Duodenal mucosa (tissue), 2 donors: ENCODE measurements at regions not wholly inside any gene's neighbourhood (a gene's known extent, or its start where the extent isn't known, plus 50 kb on each side); places are given as distances from the start of the nearest gene placed in this dataset.

Source experiments
- H3K27ac ChIP-seq: one replicate; pipeline ENCODE4 v1.7.0; 2013; ENCODE audit warnings: low read depth, low read length
- H3K27me3 ChIP-seq, 2 donors: one replicate each; pipeline ENCODE4 v1.7.0; 2013; ENCODE audit warnings: low read length in 2 of 2, control low read depth in 1 of 2; ENCODE audit not compliant: insufficient read depth in 2 of 2, control insufficient read depth in 1 of 2
- H3K36me3 ChIP-seq, 2 donors: one replicate each; pipeline ENCODE4 v1.7.0; 2013; ENCODE audit warnings: low read length in 2 of 2, control low read depth in 1 of 2; ENCODE audit not compliant: insufficient read depth in 2 of 2, control insufficient read depth in 1 of 2
- H3K4me1 ChIP-seq, 2 donors: one replicate each; pipeline ENCODE4 v1.7.0; 2013; ENCODE audit warnings: low read length in 2 of 2, control low read depth in 1 of 2; ENCODE audit not compliant: insufficient read depth in 2 of 2, control insufficient read depth in 1 of 2
- H3K4me3 ChIP-seq, 2 donors: one replicate each; pipeline ENCODE4 v1.7.0; 2013; ENCODE audit warnings: low read length in 2 of 2, low read depth in 1 of 2
- H3K9ac ChIP-seq, 2 donors: one replicate each; pipeline ENCODE4 v1.7.0; 2013; ENCODE audit warnings: low read length in 2 of 2, low read depth in 1 of 2
- H3K9me3 ChIP-seq, 2 donors: one replicate each; pipeline ENCODE4 v1.7.0; 2013; ENCODE audit warnings: low read length in 2 of 2, control low read depth in 1 of 2; ENCODE audit not compliant: control insufficient read depth in 1 of 2

DNA sequence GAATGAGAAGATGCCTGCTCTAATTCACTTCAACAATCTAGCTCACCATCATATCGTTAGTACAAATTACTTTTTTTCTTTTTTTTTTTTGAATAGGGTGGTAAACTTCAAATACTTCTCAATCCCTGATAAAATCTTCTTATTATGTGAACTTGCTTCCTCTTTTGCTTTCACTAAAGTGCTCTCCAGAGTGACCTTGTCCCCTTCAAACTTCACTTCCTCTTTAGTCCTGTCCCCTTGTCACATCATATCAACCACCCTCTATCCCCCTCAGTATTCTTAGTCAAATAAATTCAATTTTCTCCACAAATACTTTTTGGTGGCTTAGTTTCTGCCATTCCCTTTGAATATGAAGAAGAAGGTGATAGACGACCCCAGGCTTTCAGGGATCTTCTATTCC lies 124.9 kb upstream of the PLXNA2 start:
- Histone ChIP-seq H3K36me3 (no peaks in the 10 kb centered on the region), H3K4me3 (no peak overlapping the region), H3K9me3 (no peaks in the 10 kb centered on the region), H3K9ac (no peak overlapping the region), H3K27ac (no peak overlapping the region), H3K4me1 (peaks cover 0 to 5% of the 10 kb centered on the region in 2 donors), H3K27me3 (no peaks in the 10 kb centered on the region)

DNA sequence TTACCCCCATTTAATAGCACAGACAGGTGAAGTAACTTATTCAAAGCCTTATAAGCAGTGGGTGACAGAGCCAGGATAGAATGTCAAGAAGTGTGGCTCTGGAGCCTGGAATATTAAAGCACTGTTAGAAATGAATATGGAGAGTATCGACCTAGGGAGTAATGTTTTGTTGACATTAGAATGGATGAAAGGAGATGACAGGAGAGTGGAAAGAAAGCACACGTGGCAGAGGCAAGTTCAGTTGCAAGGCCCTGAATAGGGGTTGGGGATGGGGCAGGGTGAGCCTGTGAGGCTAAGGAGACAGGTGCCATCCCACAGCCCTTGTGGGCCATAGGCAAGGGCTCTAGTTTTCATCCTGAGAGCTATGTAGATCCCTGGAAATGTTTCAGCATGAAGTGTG lies 125.5 kb upstream of the PLXNA2 start:
- Histone ChIP-seq H3K9me3 (no peaks in the 10 kb centered on the region), H3K36me3 (no peaks in the 10 kb centered on the region), H3K27ac (no peak overlapping the region), H3K4me3 (no peak overlapping the region), H3K9ac (no peak overlapping the region), H3K4me1 (peaks cover 0 to 5% of the 10 kb centered on the region in 2 donors), H3K27me3 (no peaks in the 10 kb centered on the region)

GRCh38 chr1:208374391-208374941 lies 130.3 kb upstream of the PLXNA2 start:
- Histone ChIP-seq H3K4me1 (no peaks in the 10 kb centered on the region), H3K9ac (no peak overlapping the region), H3K36me3 (no peaks in the 10 kb centered on the region), H3K4me3 (no peak overlapping the region), H3K27ac (no peak overlapping the region), H3K9me3 (no peaks in the 10 kb centered on the region), H3K27me3 (no peaks in the 10 kb centered on the region)

DNA sequence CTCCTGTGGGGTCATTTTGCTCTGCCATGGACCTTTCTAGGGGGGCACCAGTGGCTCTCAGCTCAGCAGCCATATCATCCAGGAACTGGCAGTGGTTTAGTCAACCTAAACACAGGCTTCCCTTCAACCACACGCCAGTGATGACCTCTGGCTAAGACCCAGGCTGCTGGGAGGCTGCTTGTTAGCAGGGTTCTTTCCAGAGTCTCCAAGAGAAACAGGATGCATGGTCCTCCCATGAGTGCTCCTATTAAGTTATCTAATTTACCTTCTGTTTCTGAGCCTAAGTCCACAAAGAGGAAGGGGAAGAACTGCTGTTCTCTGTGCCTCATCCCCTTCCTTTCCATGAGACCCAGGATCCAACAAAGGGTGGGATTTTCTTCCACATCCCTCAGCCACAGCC lies 137.3 kb upstream of the PLXNA2 start:
- no peaks in the 10 kb centered on the region for H3K27me3 ChIP-seq
- H3K4me1 ChIP-seq, result no peaks in the 10 kb centered on the region
- no peaks in the 10 kb centered on the region for H3K36me3 ChIP-seq
- H3K4me3 ChIP-seq, result no peak overlapping the region
- H3K27ac ChIP-seq, result no peak overlapping the region
- H3K9ac ChIP-seq, result no peak overlapping the region
- no peaks in the 10 kb centered on the region for H3K9me3 ChIP-seq

DNA sequence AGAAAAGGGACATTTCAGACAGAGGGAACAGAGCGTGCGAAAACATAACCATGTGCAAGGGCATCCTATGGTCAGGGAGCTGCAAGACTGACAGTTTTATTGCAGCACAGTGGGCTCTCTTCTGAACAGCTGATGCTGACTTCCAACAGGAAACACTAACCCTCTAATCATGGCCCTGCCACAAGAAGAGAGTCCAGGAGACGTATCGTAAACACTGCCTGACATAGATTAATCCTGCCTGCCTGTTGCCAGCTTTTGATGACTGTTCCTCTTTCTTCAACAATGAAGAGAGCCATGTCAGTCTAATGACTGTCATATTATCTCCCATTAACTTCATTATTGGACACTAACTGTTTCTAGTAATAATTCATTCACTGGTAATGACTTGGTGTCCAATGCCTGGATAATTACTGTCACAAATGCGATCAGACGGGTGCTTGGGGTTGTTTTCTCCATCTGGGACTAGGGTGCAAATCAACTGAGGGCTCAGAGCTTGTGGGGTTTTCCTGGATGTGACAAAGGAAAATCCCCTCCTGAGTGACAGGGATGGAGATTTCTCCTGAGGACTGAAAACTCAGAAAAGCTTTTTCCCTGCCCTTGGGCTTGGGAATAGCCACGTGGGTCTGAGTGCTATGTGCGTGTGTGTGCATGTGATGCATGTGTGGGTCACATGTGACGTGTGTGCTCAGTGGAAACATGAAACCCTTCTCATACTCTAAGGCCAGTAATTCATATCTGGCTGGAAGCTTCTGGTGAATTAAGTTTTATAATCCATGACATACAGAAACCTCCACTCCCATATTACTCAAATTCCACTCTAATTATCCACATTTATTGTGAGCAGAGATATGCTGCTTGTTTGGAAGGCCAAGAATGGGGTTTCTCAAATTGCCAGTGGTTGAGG lies 144.0 kb upstream of the PLXNA2 start:
- H3K27ac ChIP-seq, result no peak overlapping the region
- no peak overlapping the region for H3K4me3 ChIP-seq
- H3K9ac ChIP-seq, result no peak overlapping the region
- no peaks in the 10 kb centered on the region for H3K9me3 ChIP-seq
- H3K4me1 ChIP-seq, result no peaks in the 10 kb centered on the region
- H3K36me3 ChIP-seq, result no peaks in the 10 kb centered on the region
- H3K27me3 ChIP-seq, result no peaks in the 10 kb centered on the region

DNA sequence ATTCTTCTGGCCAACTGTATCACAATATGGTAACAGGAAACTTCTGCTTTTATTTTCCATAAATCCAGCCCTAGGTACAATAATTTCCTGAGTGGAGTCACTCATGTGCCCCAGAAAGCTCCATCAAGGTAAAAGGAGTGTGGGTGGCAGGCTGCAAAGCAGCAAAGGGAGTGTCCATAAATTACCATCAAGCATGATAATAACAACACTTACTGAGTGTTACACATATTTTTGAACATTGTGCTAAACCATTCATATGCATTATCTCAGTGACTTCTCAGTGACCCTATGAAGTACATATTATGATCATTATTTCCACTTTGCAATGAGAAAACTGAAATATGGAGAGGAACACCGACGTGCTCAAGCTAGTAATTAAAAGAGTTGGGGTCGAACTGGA lies 149.2 kb upstream of the PLXNA2 start:
- H3K27ac ChIP-seq, result no peak overlapping the region
- no peaks in the 10 kb centered on the region for H3K9me3 ChIP-seq
- H3K4me1 ChIP-seq, result no peaks in the 10 kb centered on the region
- H3K9ac ChIP-seq, result no peak overlapping the region
- H3K36me3 ChIP-seq, result no peaks in the 10 kb centered on the region
- no peaks in the 10 kb centered on the region for H3K27me3 ChIP-seq
- H3K4me3 ChIP-seq, result no peak overlapping the region

- no peak overlapping the region for H3K4me3 ChIP-seq
Observed at GRCh38 chr1:208393826-208394225, 149.6 kb upstream of the PLXNA2 start.

DNA sequence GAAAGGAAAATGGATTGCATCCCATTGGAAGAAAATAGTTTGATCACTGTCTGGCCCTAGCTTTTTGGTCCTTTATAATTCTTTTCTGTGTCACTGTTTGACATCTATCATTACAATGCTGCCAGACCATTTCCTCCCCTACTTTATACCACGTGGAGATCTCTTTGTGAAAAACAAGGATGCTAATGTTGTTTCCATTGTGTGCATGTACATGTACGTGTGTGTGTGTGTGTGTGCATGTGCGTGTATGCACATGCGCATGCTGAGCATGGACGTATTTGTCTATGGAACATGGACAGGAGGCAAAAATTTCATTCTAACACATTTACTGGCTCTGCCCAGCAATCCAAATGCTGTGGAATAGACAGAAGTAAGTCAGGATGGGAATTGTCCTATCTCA lies 153.1 kb upstream of the PLXNA2 start:
- Histone ChIP-seq H3K4me1 (no peaks in the 10 kb centered on the region), H3K36me3 (no peaks in the 10 kb centered on the region), H3K27me3 (no peaks in the 10 kb centered on the region), H3K27ac (no peak overlapping the region), H3K4me3 (no peak overlapping the region), H3K9ac (no peak overlapping the region), H3K9me3 (no peaks in the 10 kb centered on the region)

More at GRCh38 chr1:208393826-208394225, 149.6 kb upstream of the PLXNA2 start:
- Histone ChIP-seq H3K27ac (no peak overlapping the region), H3K9ac (no peak overlapping the region), H3K27me3 (no peaks in the 10 kb centered on the region), H3K36me3 (no peaks in the 10 kb centered on the region), H3K4me1 (no peaks in the 10 kb centered on the region), H3K9me3 (no peaks in the 10 kb centered on the region)

DNA sequence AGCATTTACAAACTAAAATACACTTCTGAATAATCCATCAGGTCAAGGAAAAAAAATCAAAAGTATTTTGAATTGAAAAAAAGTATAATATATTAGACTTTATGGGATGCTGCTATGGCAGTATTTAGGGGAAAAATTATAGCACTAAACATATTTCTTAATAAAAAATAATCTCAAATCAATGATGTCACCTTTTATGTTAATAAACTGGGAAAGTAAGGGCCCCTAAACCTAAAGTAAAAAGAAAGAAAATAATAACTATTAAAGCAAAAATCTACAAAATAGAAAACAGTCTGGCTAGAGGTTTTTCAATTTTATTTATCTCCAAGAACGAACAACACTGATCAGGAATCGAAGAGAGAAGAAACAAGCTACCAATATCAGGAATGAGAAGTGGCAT lies 160.8 kb upstream of the PLXNA2 start:
- no peak overlapping the region for H3K9ac ChIP-seq
- no peaks in the 10 kb centered on the region for H3K9me3 ChIP-seq
- peaks cover 6 to 10% of the 10 kb centered on the region in 2 donors for H3K4me1 ChIP-seq
- no peak overlapping the region for H3K27ac ChIP-seq
- no peaks in the 10 kb centered on the region for H3K36me3 ChIP-seq
- no peaks in the 10 kb centered on the region for H3K27me3 ChIP-seq
- no peak overlapping the region for H3K4me3 ChIP-seq

- Histone ChIP-seq H3K9me3 (no peaks in the 10 kb centered on the region), H3K27me3 (no peaks in the 10 kb centered on the region), H3K27ac (no peak overlapping the region), H3K4me3 (no peak overlapping the region), H3K36me3 (no peaks in the 10 kb centered on the region), H3K9ac (no peak overlapping the region), H3K4me1 (peaks cover 7 to 10% of the 10 kb centered on the region in 2 donors)
Observed at GRCh38 chr1:208409176-208409575, 165.0 kb upstream of the PLXNA2 start.
